ENCODE measurements at regions not wholly inside any gene's neighbourhood (a gene's known extent, or its start where the extent isn't known, plus 50 kb on each side); places are given as distances from the start of the nearest gene placed in this dataset.

DNA sequence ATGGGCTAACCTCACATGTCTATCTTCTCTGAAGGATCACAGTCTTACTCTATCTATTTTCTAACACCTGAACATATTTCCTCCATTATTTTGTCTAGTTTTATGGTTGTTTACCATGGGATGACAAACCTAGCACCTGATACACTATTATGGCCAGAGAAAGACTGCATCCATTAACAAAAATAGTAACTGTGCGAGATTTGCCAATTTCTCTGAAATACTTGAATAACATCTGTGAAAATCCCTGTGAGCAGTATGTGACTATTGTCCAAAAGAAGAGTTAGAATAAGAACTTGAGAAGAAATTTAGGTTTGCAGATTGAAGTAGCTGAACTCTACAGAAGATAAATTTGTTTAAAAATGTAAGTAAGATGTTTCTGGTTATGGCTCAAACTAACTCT is 142.0 kb upstream of the CDH11 start:
- H3K27ac ChIP-seq (replicated peaks): no peak overlapping the region
- TF ChIP-seq SPI1 (IDR thresholded peaks at IDR 0.05; ENCODE audit: borderline replicate concordance, low read depth) (no peak), GABPA (IDR thresholded peaks at IDR 0.05; ENCODE audit: low read depth) (no peak), REST (IDR thresholded peaks at IDR 0.05; ENCODE audit: insufficient replicate concordance, low read depth) (no peak), POLR2AphosphoS5 (IDR thresholded peaks at IDR 0.05; ENCODE audit: low read depth) (no peak), CTCF (IDR thresholded peaks at IDR 0.05; ENCODE audit: insufficient read depth, low read length) (no peak)
- no peak overlapping the region for H3K4me3 ChIP-seq (replicated peaks; ENCODE audit: insufficient read depth, low read length)
- H3K27me3 ChIP-seq (ENCODE audit: insufficient read depth, poor library complexity, severe bottlenecking): peaks cover 2% of the 10 kb centered on the region
- DNase-seq (ENCODE audit: low read depth in 1 of 2, low spot score in 1 of 2): no peak

DNA sequence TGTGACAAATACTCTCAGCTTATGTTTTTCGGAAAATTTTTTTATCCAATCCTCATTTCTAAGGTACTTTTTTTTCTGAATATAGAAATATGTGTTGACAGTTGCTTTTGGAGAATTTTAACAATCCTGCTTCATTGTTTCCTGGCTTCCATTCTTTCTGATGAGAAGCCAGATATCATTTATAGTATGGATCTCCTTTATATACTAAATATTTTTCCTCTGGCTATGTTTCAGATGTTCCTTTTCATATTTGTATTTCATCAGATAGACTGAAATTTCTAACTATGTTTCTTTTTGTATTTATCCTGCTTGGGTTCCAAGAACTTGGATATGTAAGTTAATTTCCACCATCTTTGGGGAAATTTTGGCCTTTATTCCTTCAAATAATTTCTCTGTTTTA is 138.9 kb upstream of the CDH11 start:
- no peaks in the 10 kb centered on the region for H3K27me3 ChIP-seq (ENCODE audit: insufficient read depth, poor library complexity, severe bottlenecking)
- no peak overlapping the region for H3K4me3 ChIP-seq (replicated peaks; ENCODE audit: insufficient read depth, low read length)
- TF ChIP-seq SPI1 (IDR thresholded peaks at IDR 0.05; ENCODE audit: borderline replicate concordance, low read depth) (no peak), GABPA (IDR thresholded peaks at IDR 0.05; ENCODE audit: low read depth) (no peak), CTCF (IDR thresholded peaks at IDR 0.05; ENCODE audit: insufficient read depth, low read length) (no peak), POLR2AphosphoS5 (IDR thresholded peaks at IDR 0.05; ENCODE audit: low read depth) (no peak), REST (IDR thresholded peaks at IDR 0.05; ENCODE audit: insufficient replicate concordance, low read depth) (no peak)
- H3K27ac ChIP-seq (replicated peaks): no peak overlapping the region
- DNase-seq (ENCODE audit: low read depth in 1 of 2, low spot score in 1 of 2): no peak

DNA sequence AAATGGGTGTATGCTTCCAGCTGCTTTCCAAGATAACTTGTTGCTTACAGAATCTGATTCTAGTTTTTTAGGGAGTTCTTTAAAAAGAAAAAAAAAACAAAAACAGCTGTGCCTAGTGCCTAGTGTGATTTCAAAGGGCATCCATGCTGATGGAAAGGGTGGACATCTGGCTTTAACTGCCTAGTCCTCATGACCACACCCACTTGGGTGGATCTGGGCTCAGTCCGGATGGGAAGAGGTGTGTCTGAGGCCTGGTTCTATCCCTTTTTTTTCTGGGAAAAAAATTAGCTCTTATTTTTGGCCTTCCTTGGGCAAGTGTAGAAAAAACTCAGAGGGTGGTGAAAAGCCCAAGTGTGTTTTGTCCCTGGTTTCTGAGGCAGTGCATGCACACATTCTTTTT is 132.3 kb upstream of the CDH11 start:
- no peaks in the 10 kb centered on the region for H3K27me3 ChIP-seq (ENCODE audit: insufficient read depth, poor library complexity, severe bottlenecking)
- no peak for TF ChIP-seq CTCF (IDR thresholded peaks at IDR 0.05; ENCODE audit: insufficient read depth, low read length)
- H3K4me3 ChIP-seq (replicated peaks; ENCODE audit: insufficient read depth, low read length): no peak overlapping the region
- no peak for DNase-seq (ENCODE audit: low read depth in 1 of 2, low spot score in 1 of 2)
- H3K27ac ChIP-seq (replicated peaks): no peak overlapping the region

DNA sequence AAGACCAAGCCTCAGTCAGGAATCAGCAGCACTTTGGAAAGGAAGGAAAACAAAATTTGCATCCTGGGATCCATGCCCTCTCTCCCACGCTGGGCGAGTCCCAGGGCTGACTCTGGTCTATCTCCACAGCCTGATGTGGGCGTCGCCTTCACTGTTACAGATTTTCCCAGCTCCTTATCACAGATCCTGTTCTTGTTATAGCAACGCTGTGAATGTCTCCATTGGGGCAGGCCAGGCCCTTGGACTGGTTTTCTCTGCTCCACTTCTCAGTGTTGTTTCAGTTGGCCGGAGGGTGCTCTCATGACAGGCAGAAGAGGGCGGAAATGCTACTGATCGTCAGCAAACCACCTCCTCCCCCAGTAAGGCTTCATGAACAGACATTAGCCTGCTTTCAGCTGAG is 127.9 kb upstream of the CDH11 start:
- Histone ChIP-seq H3K27me3 (ENCODE audit: insufficient read depth, poor library complexity, severe bottlenecking) (no peaks in the 10 kb centered on the region), H3K4me3 (replicated peaks; ENCODE audit: insufficient read depth, low read length) (no peak overlapping the region), H3K27ac (replicated peaks) (no peak overlapping the region)
- TF ChIP-seq SPI1 (IDR thresholded peaks at IDR 0.05; ENCODE audit: borderline replicate concordance, low read depth) (no peak), CTCF (IDR thresholded peaks at IDR 0.05; ENCODE audit: insufficient read depth, low read length) (no peak), REST (IDR thresholded peaks at IDR 0.05; ENCODE audit: insufficient replicate concordance, low read depth) (no peak), GABPA (IDR thresholded peaks at IDR 0.05; ENCODE audit: low read depth) (no peak), POLR2AphosphoS5 (IDR thresholded peaks at IDR 0.05; ENCODE audit: low read depth) (no peak)
- DNase-seq (ENCODE audit: low read depth in 1 of 2, low spot score in 1 of 2): no peak
